HG02943 (cell line): ENCODE measurements at regions not wholly inside any gene's neighbourhood (a gene's known extent, or its start where the extent isn't known, plus 50 kb on each side); places are given as distances from the start of the nearest gene placed in this dataset.

Source experiments
- ATAC-seq: cut with Tn5 transposase; IDR thresholded peaks from one replicate; pipeline ENCODE4 v1.9.1; 2021; ENCODE audit warnings: mild to moderate bottlenecking, low read depth, moderate library complexity; ENCODE audit not compliant: unreplicated experiment

DNA sequence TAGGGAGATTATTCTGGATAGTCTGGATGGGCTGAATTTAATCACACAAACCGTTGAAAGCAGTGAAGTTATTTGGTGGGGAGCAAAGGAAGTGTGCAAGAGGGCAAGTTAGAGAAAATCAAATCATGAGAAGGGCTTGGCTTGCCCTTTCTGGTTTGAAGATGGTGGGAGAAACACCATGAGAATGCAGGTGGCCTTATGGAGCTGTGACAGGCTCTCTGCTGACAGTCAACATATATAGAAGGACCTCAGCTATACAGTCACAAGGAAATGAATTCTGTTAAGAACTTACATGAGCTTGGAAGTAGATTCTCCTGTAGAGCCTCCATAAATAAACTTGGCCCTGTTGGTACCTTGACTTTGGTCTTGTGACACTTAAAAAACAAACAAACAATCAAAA lies 72.3 kb downstream of the GMNC start:
- ATAC-seq: no peak

- no peak for ATAC-seq
Measured at GRCh38 chr3:190786898-190787297, 75.6 kb downstream of the GMNC start.

DNA sequence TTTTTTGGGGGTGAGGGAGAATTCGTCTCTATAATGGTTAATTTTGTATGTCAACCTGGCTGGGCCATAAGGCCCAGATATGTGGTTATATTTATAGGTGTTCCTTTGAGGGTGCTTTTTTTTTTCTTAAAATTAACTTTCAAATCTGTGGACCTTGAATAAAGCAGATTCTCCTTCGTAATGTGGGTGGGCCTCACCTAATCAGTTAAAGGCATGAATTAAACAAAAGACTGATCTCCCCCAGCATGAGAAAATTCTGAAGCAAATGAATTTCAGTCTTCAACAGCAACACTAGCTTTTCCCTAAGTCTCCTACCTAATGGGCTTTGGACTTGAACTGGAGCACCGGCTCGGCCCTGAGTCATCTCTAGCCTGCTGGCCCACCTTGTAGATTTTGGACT lies 77.4 kb downstream of the GMNC start:
- ATAC-seq: no peak

- no peak for ATAC-seq
Measured at GRCh38 chr3:190780524-190780923, 82.0 kb downstream of the GMNC start.

DNA sequence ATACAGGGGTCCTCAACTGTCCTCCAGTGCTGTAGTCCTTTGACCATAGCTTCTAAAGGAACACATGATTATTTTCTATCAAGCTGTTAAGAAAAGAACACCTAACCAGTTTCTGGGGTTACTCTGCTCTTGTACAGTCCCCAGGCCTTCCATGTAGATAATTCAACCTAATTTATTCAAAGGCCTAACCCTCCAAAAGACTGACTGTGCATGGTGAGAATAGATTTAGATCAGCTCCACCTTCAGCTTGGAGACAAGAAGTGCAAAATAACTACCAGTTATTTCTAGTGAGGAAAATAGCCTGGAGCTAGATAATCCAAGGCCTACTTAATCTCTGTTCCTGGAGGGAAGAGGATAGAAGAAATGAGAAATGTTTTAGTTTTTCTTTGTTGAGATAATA lies 87.9 kb downstream of the GMNC start:
- no peak for ATAC-seq

- ATAC-seq: no peak
Measured at GRCh38 chr3:190773948-190774347, 88.5 kb downstream of the GMNC start.

GRCh38 chr3:190772831-190773230 lies 89.7 kb downstream of the GMNC start:
- ATAC-seq: no peak

DNA sequence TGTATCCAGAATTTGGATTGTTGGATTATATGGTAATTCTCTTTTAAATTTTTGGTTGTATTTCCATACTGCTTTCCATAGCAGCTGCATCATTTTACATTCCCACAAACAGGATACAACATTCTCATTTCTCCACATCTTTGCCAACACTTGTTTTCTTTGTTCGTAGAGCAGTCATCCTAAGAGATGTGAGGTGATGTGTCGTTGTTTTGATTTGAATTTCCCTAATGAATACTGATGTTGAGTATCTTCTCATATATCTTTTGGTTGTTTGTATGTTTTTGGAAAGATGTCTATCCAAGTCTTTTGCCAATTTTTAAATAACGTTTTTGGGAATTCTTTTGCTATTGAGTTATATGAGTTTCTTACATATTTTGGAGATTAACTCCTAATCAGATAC lies 93.6 kb downstream of the GMNC start:
- ATAC-seq: no peak

DNA sequence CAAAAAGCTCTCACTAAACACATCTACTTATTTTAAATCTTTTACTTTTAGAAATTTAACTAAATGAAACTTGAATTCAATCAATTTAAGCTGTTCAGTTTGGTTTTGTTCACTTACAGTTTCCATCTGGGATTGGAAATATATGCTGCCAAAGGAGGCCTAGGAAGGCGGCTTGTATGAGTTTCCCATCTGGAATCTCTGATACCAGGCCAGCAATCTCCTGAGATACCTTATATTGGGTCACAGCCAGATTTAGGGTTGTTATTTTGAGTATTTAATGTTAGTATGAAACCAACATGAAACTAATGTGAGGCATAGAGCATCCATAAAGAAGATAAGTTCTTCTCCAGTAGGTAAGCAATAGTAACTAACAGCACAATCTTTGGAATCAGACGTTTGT lies 94.6 kb downstream of the GMNC start:
- ATAC-seq: no peak

DNA sequence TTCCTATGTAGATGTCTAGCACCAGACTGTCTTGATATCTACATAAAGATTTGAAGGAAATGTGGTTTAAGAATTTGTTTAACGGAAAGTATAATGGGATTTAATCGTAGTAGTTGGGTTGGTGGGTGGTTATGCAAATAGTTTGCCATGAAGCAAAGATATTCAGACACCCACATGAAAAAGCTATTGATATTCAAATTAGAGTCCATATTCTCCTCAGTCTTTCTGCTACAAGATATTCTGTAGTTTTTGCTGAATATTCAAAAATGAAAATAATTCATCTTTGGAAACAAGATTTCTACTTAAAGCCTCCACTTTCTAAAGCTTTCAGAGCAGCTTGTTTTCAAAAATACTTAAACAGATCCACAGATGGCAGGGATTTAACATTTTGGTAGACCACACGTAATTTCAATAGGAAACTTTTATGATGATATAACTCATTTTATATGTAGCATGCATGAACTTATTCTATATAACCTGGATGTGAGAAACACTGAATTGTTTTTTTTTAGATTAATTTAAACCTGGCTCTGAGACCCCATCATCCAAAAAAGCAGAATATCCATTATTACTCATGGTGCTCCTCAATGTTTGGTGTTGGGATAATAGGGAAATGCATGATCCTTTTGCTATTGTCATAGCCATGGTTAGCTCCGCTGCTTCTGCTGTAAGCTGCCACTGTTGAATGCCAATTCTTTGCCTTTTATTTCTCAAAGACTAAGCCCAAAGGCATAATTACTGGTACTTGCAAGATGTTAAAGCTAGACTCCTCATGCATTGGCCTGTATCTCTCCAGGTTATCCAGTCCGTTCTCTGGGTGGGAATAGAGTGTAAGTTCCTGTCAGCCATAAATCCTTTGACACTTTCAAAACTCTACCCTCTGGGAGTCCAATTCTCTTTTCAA lies 98.0 kb downstream of the GMNC start:
- ATAC-seq: no peak

GRCh38 chr3:190762801-190763200 lies 99.7 kb downstream of the GMNC start:
- ATAC-seq: no peak

DNA sequence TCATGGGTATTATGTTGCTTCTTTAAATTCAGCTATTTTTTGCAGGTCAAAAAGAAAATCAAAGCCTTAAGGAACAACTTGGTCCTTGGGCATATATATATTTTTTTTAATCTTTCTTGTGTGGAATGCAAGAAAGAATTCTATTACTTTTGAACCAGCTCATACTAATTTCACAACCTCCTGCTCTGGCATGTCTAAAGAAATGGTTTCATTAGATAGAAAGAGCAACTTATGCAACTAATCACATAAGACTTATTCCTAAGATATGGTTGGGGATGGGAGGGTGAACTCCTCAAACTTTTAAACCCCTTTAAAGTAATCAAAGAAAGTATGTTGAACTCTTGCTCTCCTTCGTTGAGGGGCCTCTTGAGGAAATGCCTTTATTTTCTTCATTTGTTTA lies 114.9 kb downstream of the GMNC start:
- no peak for ATAC-seq

GRCh38 chr3:190746986-190747385 lies 115.5 kb downstream of the GMNC start:
- ATAC-seq: no peak

GRCh38 chr3:190746531-190746930 lies 116.0 kb downstream of the GMNC start:
- ATAC-seq: no peak

DNA sequence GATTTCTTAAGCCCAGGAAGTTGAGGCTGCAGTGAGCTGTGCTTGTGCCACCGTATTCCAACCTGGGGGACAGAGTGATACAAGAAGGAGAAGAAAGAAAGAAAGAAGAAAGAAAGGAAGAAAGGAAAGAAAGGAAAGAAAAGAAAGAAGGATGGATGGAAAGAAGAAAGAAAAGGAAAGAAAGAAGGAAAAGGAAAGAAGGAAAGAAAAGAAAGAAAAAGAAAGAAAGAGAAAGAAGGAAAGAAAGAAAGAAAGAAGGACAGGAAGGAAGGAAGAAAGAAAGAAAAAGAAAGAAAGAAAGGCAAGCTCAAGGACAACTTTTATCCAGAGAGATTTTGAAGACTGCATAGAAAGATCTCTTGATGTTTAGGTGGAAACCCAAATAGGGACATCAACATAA lies 120.7 kb downstream of the GMNC start:
- no peak for ATAC-seq

DNA sequence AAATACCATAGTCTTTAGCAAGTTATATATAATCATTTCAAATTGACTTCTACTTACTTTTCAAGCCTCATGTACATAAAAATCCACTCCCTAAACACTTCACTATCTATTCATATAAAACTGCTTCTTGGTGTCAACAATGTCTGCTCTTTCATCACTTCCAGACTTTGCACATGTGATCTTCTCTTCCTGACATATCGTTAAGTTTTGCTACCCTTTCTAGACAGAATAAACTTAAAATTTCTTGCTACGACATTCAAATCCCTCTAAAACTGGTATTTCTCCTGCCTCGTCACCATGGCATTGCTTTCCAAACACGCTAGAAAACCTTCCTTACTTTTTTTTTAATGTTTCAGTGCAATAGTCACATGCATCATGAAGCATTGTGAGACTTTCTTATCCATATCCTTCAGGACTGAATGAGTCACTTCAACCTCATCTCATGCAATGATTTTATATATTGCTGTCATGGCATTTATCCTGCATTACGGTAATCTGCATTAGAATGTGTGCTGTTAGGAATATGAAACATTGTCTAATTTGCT lies 122.8 kb downstream of the GMNC start:
- no peak for ATAC-seq

- ATAC-seq: no peak
Measured at GRCh38 chr3:190738636-190739155, 123.8 kb downstream of the GMNC start.

GRCh38 chr3:190737446-190737845 lies 125.0 kb downstream of the GMNC start:
- no peak for ATAC-seq

GRCh38 chr3:190734490-190734889 lies 128.0 kb downstream of the GMNC start:
- no peak for ATAC-seq

DNA sequence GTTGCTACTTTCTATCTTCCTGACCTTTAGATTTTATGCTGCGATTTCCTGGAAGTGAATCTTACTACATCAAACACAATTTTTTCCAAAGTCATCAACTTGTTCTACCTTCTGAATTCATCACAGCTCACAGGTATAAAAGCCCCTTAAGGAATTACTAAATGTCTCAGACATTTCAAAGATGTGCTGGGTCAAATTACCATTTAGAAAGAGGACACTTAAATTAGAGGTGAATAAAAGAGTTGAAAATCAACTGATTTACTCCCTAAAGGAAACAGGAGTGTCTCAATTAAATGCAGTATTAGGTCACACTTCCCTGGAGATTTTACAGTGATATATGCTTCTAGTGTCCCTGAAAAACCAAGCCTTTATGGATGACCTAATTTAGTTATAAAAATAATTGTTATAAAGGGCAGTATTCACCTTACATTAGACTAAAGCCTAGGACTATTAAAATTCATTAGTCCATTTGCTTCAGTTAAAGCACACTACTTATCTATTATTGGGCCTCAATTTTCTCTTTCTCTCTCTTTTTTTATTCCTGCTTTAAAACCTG lies 128.8 kb downstream of the GMNC start:
- no peak for ATAC-seq

GRCh38 chr3:190731596-190731995 lies 130.9 kb downstream of the GMNC start:
- ATAC-seq: no peak
